Psoas muscle (tissue), 7 donors: ENCODE measurements at regions not wholly inside any gene's neighbourhood (a gene's known extent, or its start where the extent isn't known, plus 50 kb on each side); places are given as distances from the start of the nearest gene placed in this dataset.

ENCODE experiments used
- ATAC-seq, 4 donors: fragments of 200-7000 bp; cut with Tn5 transposase; one replicate each; pipeline ENCODE4 v1.9.1; 2020; ENCODE audit warnings: moderate library complexity in 3 of 4, mild to moderate bottlenecking in 2 of 4
- DNase-seq, 2 donors: peaks; one replicate each; pipeline ENCODE4 v3.0.0-alpha.2; 2020
- H3K27ac ChIP-seq: fragments of 200-600 bp; one replicate; pipeline ENCODE4 v1.8.0; 2022
- H3K27me3 ChIP-seq, 3 donors: fragments of 200-600 bp in 1 of 3; one replicate each; pipeline versions ENCODE4 v1.6.1 to v1.8.0; 2013 to 2022; ENCODE audit warnings: low read length in 2 of 3, mild to moderate bottlenecking in 2 of 3, moderate library complexity in 1 of 3; ENCODE audit not compliant: insufficient read depth in 3 of 3
- H3K36me3 ChIP-seq, 2 donors: fragments of 200-600 bp in 1 of 2; one replicate each; pipeline versions ENCODE4 v1.6.1 to v1.8.0; 2013 to 2022; ENCODE audit warnings: low read depth in 1 of 2, mild to moderate bottlenecking in 1 of 2, moderate library complexity in 1 of 2; ENCODE audit not compliant: insufficient read depth in 1 of 2
- H3K4me1 ChIP-seq: fragments of 200-600 bp; one replicate; pipeline ENCODE4 v1.8.0; 2022
- H3K4me3 ChIP-seq: fragments of 200-600 bp; one replicate; pipeline ENCODE4 v1.8.0; 2022; ENCODE audit warnings: mild to moderate bottlenecking
- H3K9me3 ChIP-seq: fragments of 200-600 bp; one replicate; pipeline ENCODE4 v1.8.0; 2022
- WGBS, 3 donors: extraction: QIAGEN DNeasy Blood & Tissue Kit; methylation state at CpG; one replicate each; pipeline versions ENCODE4 v1.1.6 to v1.1.7; 2013; 5-methylcytosine and 5-hydroxymethylcytosine counted together
- intact Hi-C, 2 donors: fragments of 100-400 bp; cut with DNase I; formaldehyde crosslinking; loops; one replicate each; pipeline versions ENCODE4 v1.11.0 to v1.14.2; 2022
- TF ChIP-seq, protein P1 (sequence below): fragments of 200-600 bp; IDR thresholded peaks from one replicate; pipeline ENCODE4 v1.8.0; 2022; ENCODE audit warnings: antibody characterized with exemption
- donor health status: healthy with polysubstance abuse.
- donor health status: DM: no; HTN: no; CAD: no; lungs with moderate emphysema.
- donor health status: Bipolar disorder and iron deficiency.
- donor health status: healthy.
- donor health status: DM: yes; HTN: yes; CAD: no.
- donor health status: DM: no; HTN: no; CAD: no.
- donor health status: DM: yes; HTN: yes; CAD: no.

DNA sequence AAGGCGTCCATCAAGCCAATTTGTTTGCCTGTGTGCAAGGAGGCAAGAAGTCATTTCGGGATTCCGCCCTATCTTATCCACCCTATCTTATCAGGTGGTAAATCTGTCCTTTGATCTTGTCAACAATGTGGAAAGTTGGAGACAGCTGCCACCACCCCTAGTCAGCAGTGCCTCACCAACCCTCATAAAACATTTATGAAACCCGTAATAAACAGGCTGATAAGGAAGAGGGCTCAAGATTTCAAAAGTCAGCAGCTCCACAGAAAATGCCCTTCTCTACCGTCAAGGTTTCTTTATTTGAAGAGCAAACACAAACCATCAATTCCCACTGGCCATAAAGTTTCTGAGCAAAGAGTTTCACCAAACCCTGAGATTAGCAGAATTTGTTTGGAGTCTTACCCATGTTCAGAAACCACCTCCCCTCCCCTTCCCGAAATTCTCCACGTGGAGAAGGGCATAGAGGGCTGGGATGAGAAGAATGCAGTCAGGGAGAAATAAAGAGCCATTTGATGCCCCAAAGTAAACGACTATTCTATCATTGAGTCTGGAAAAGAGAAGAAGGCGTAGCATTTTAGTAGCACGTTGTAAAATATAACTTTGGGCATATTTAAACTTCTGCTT is 196.0 kb upstream of the GPR12 start:
- DNase-seq (no peak), ATAC-seq (no peak)
- H3K4me3 ChIP-seq = no peak overlapping the region
- no peaks in the 10 kb centered on the region for H3K9me3 ChIP-seq
- no peaks in the 10 kb centered on the region for H3K36me3 ChIP-seq
- H3K27ac ChIP-seq = no peak overlapping the region
- TF ChIP-seq, protein P1, sequence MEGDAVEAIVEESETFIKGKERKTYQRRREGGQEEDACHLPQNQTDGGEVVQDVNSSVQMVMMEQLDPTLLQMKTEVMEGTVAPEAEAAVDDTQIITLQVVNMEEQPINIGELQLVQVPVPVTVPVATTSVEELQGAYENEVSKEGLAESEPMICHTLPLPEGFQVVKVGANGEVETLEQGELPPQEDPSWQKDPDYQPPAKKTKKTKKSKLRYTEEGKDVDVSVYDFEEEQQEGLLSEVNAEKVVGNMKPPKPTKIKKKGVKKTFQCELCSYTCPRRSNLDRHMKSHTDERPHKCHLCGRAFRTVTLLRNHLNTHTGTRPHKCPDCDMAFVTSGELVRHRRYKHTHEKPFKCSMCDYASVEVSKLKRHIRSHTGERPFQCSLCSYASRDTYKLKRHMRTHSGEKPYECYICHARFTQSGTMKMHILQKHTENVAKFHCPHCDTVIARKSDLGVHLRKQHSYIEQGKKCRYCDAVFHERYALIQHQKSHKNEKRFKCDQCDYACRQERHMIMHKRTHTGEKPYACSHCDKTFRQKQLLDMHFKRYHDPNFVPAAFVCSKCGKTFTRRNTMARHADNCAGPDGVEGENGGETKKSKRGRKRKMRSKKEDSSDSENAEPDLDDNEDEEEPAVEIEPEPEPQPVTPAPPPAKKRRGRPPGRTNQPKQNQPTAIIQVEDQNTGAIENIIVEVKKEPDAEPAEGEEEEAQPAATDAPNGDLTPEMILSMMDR = no peak
- no peaks in the 10 kb centered on the region for H3K4me1 ChIP-seq
- WGBS, 3 donors = 33 to 35% (median 34%) methylated on average over 10 of the region's 10 CpGs
- peaks cover 0 to 3% (median 2%) of the 10 kb centered on the region in 3 donors for H3K27me3 ChIP-seq
- intact Hi-C loops = no loop called here

DNA sequence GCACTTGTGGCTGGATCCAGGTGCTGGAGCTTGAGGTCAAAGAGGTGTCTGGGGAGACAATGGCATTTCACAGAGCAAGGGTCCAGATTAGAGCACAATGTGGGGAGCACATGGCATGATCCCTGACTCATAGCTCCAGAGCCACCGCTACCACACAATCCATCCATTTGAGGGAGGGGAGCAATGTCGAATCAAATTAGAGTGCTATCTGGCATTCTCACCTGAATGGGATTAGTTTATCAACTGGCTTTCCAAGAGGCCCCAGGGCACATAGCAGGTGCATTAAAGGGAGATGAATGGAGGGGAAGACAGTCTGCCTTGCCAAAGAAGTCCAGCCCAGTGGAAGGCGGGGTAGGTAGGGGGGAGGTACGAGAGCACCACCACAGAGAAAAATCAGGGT is 194.4 kb upstream of the GPR12 start:
- Histone ChIP-seq H3K9me3 (no peaks in the 10 kb centered on the region), H3K27me3 (peaks cover 0 to 2% (median 0%) of the 10 kb centered on the region in 3 donors), H3K4me3 (no peak overlapping the region), H3K27ac (no peak overlapping the region), H3K36me3 (no peaks in the 10 kb centered on the region), H3K4me1 (no peaks in the 10 kb centered on the region)
- TF ChIP-seq, protein P1 = no peak
- ATAC-seq (no peak), DNase-seq (no peak)
- WGBS, 3 donors = 77 to 86% (median 78%) methylated on average over 4 of the region's 4 CpGs
- intact Hi-C loops = no loop called here

DNA sequence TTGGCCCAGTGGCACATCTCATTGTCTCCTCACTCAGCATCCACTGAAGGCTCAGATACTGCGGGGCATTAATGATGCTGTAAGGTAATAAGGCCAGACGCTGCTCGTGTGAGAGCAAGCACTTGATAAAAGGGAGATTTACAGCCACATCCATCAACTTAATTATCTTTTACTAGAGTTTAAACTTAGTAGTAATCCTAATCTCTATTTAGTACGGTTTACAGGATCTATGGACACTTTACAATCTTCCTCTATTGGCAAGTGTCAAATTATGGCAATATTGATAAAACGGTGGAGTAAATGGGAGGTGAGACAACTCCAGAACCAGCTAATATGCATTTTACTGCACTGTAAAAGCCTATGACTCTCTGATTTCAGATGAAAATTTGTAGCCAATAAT is 192.7 kb upstream of the GPR12 start:
- Histone ChIP-seq H3K36me3 (no peaks in the 10 kb centered on the region), H3K4me1 (no peaks in the 10 kb centered on the region), H3K27me3 (no peaks in the 10 kb centered on the region), H3K4me3 (no peak overlapping the region), H3K9me3 (no peaks in the 10 kb centered on the region), H3K27ac (no peak overlapping the region)
- ATAC-seq = no peak
- TF ChIP-seq, protein P1 = no peak
- no peak for DNase-seq
- intact Hi-C loops = no loop called here
- WGBS, 3 donors = 67 to 73% (median 68%) methylated on average over 5 of the region's 5 CpGs

DNA sequence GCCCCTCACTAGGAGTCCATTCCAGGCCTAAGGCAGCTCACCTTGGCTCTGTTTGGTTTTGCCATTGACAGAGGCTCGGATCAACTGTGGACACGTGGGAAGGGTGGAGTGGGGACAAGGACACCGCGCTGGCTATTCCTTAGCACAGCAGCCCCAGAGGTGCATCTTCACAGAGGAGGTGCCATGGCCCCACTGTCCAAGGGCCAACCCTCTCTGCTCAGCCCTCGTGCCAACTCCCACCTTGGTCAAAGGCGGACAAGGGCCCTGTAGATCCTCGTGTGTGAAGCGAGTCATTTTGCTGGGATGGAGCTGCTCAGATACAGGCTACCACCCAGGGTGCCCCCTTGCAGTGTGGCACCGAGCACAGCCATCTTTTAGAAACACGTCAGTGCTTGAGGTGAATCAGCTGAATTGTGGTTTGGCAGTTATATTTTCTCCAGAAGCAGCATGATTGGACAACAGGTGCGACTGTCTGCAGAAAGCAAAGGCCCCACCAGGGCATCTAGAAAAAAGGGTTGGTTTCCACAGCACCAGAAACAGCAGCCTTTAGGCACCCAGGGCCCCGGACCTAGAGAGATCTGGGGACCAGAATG is 192.1 kb upstream of the GPR12 start:
- Histone ChIP-seq H3K36me3 (no peaks in the 10 kb centered on the region), H3K4me1 (no peaks in the 10 kb centered on the region), H3K27me3 (no peaks in the 10 kb centered on the region), H3K4me3 (no peak overlapping the region), H3K27ac (no peak overlapping the region), H3K9me3 (no peaks in the 10 kb centered on the region)
- TF ChIP-seq, protein P1 = no peak
- 83 to 87% (median 86%) methylated on average over 12 of the region's 12 CpGs for WGBS, 3 donors
- intact Hi-C loops = no loop called here
- no peak for DNase-seq
- ATAC-seq = no peak
